ENCODE measurements at regions not wholly inside any gene's neighbourhood (a gene's known extent, or its start where the extent isn't known, plus 50 kb on each side); places are given as distances from the start of the nearest gene placed in this dataset.

- Histone ChIP-seq H3K4me3 (ENCODE audit: low read depth in 2 of 2, low read length in 2 of 2) (no peak overlapping the region), H3K4me1 (ENCODE audit: control insufficient read depth, insufficient read depth, low read length) (no peaks in the 10 kb centered on the region), H3K9me3 (ENCODE audit: control insufficient read depth, insufficient read depth, low read depth, low read length) (no peaks in the 10 kb centered on the region), H3K36me3 (ENCODE audit: control insufficient read depth, insufficient read depth, low read length) (no peaks in the 10 kb centered on the region), H3K27me3 (ENCODE audit: control insufficient read depth, insufficient read depth, low read length) (no peaks in the 10 kb centered on the region; the same call in 1 of the 2 replicates), H3K27ac (ENCODE audit: low read length) (no peak overlapping the region)
- ATAC-seq = no peak
- intact Hi-C loops (cut with micrococcal nuclease; ENCODE audit: unreplicated experiment) = no loop called here
- BruUV-seq (replicated peaks) = no TSS peak
- DNase-seq (ENCODE audit: low read depth, low spot score) = no peak
- ChIA-PET CTCF (no interaction called here), POLR2A (no interaction called here)
- in situ Hi-C loops (cut with HindIII; ENCODE audit: low pct_unique_long_range_greater_than_20kb, low sequenced_read_pairs) = no loop called here
- no peak for TF ChIP-seq REST (IDR thresholded peaks at IDR 0.05; ENCODE audit: insufficient read depth in 1 of 2, low read depth in 2 of 2, low read length in 1 of 2)
- TF ChIP-seq, protein P1, sequence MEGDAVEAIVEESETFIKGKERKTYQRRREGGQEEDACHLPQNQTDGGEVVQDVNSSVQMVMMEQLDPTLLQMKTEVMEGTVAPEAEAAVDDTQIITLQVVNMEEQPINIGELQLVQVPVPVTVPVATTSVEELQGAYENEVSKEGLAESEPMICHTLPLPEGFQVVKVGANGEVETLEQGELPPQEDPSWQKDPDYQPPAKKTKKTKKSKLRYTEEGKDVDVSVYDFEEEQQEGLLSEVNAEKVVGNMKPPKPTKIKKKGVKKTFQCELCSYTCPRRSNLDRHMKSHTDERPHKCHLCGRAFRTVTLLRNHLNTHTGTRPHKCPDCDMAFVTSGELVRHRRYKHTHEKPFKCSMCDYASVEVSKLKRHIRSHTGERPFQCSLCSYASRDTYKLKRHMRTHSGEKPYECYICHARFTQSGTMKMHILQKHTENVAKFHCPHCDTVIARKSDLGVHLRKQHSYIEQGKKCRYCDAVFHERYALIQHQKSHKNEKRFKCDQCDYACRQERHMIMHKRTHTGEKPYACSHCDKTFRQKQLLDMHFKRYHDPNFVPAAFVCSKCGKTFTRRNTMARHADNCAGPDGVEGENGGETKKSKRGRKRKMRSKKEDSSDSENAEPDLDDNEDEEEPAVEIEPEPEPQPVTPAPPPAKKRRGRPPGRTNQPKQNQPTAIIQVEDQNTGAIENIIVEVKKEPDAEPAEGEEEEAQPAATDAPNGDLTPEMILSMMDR (IDR thresholded peaks at IDR 0.05) = no peak
Observed at GRCh38 chr20:60085551-60086132, 127.4 kb downstream of the CDH26 start.

DNA sequence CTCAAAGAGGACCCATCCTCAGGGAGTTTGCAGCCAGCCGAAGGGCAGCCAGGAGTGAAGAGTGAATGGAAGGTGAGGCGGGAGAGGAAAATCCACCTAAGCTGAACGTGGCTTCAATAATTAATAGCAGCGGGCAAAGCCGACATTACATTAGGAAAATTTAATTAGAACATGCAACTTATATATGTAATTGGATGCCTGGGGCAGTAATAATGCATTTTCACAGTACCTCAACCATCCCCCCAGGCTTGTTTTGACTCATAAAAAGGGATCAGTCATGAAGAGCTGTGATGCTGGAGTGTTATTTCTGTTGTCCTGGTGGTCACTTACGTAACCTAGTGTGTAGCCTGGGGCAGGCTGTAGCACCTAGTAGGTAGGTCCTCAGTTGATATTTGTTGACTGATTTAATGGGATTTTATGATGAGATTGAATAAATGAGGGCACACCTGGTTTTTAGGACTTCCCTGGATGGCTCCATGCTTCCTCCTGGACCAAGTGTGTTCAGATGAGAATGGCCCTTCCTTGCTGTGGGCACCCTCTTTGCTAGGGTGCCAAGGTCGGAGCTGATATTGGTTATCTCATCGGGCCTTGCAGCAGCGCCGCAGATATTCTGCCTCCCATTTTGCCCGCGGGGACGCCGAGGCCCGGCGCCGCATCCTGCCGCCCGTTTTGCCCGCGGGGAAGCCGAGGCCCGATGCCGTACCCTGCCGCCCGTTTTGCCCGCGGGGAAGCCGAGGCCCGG, 128.8 kb downstream of the CDH26 start:
- ChIA-PET CTCF (no interaction called here), POLR2A (no interaction called here)
- ATAC-seq = no peak
- H3K36me3 ChIP-seq (ENCODE audit: control insufficient read depth, insufficient read depth, low read length) = no peaks in the 10 kb centered on the region
- H3K27ac ChIP-seq (ENCODE audit: low read length) = no peak overlapping the region
- TF ChIP-seq TCF7L2 (IDR thresholded peaks at IDR 0.05; ENCODE audit: low read depth, low read length) (no peak), SIN3A (IDR thresholded peaks at IDR 0.05; ENCODE audit: borderline replicate concordance, insufficient read depth, low read depth, low read length) (no peak), POLR2AphosphoS5 (IDR thresholded peaks at IDR 0.05; ENCODE audit: low read depth, low read length) (no peak), REST (IDR thresholded peaks at IDR 0.05; ENCODE audit: insufficient read depth in 1 of 2, low read depth in 2 of 2, low read length in 1 of 2) (no peak)
- TF ChIP-seq, protein P1 (IDR thresholded peaks at IDR 0.05) = no peak
- intact Hi-C loops (cut with micrococcal nuclease; ENCODE audit: unreplicated experiment) = no loop called here
- no peaks in the 10 kb centered on the region; the same call in 1 of the 2 replicates for H3K27me3 ChIP-seq (ENCODE audit: control insufficient read depth, insufficient read depth, low read length)
- in situ Hi-C loops (cut with HindIII; ENCODE audit: low pct_unique_long_range_greater_than_20kb, low sequenced_read_pairs) = no loop called here
- DNase-seq (ENCODE audit: low read depth, low spot score) = no peak
- no peaks in the 10 kb centered on the region for H3K9me3 ChIP-seq (ENCODE audit: control insufficient read depth, insufficient read depth, low read depth, low read length)
- H3K4me3 ChIP-seq (ENCODE audit: low read depth in 2 of 2, low read length in 2 of 2) = no peak overlapping the region
- H3K4me1 ChIP-seq (ENCODE audit: control insufficient read depth, insufficient read depth, low read length) = no peaks in the 10 kb centered on the region
- no TSS peak for BruUV-seq (replicated peaks)

Measured in Panc1 (cell line).